ENCODE measurements at regions not wholly inside any gene's neighbourhood (a gene's known extent, or its start where the extent isn't known, plus 50 kb on each side); places are given as distances from the start of the nearest gene placed in this dataset.

DNA sequence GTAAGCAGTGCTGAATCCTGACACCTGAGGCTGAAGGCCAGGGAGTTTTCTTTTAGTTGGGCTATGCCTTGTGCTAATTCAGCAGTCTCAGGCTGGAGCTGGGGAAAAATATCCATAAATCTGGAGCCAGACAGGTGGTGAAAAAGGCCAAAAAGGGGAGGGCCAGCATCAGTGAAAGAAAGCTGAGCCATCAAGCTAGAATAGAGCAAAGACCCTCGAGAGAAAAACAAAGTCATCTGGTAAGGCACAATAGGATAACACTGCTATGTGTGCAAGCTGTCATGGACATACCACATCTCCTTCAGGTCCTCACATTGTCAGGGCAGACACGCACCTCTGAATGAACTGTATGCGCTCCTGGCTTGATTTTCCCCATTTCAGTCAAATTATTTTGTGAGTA, 687.9 kb downstream of the SQOR start:
- WGBS, 2 experiments (ENCODE audit: extremely low coverage in 1 of 2, insufficient coverage in 1 of 2, insufficient read length in 1 of 2, insufficient replicate concordance in 2 of 2, low coverage in 1 of 2, low lambda C conversion rate in 2 of 2, missing lambda C conversion rate in 1 of 2): 86% methylated on average over 3 of the region's 3 CpGs; no CpG with 5 or more reads in 1 of the 2 experiments
- FAIRE-seq (no peak), DNase-seq (ENCODE audit: low read depth in 1 of 2, low spot score in 2 of 2) (no peak)
- Histone ChIP-seq H3K56ac (replicated peaks; ENCODE audit: insufficient read length, low read depth, low read length) (no peak overlapping the region), H2BK12ac (ENCODE audit: low read depth, low read length) (no peak overlapping the region), H2AK5ac (ENCODE audit: low read depth, low read length) (no peak overlapping the region), H3K9ac (replicated peaks in 1 of 4; ENCODE audit: extremely low read depth in 1 of 4, low read depth in 3 of 4, low read length in 3 of 4) (no peak overlapping the region), H2BK20ac (ENCODE audit: low read length) (no peak overlapping the region), H3K9me3 (ENCODE audit: insufficient read depth in 2 of 2, low read depth in 1 of 2, low read length in 1 of 2) (no peaks in the 10 kb centered on the region), H3K18ac (ENCODE audit: extremely low read depth, low read length) (no peak overlapping the region), H3K4me1 (replicated peaks in 1 of 4; ENCODE audit: control insufficient read depth in 3 of 4, insufficient read depth in 4 of 4, low read length in 3 of 4) (peaks cover 0 to 3% (median 0%) of the 10 kb centered on the region in 4 experiments; a peak in 1 of 7 replicates), H4K5ac (ENCODE audit: insufficient read length, low read depth, low read length) (no peak overlapping the region), H3K36me3 (ENCODE audit: control insufficient read depth in 2 of 4, insufficient read depth in 4 of 4, low read length in 3 of 4) (no peaks in the 10 kb centered on the region), H2BK15ac (ENCODE audit: low read length) (no peak overlapping the region), H4K91ac (replicated peaks; ENCODE audit: insufficient read length, low read length) (no peak overlapping the region), H3K23me2 (ENCODE audit: low read depth, low read length) (no peaks in the 10 kb centered on the region), H3K27ac (ENCODE audit: low read depth, low read length) (no peak overlapping the region), H2BK5ac (ENCODE audit: low read depth, low read length) (no peak overlapping the region), H3K79me2 (ENCODE audit: control insufficient read depth in 1 of 2, insufficient read depth in 2 of 2, low read length in 2 of 2) (no peaks in the 10 kb centered on the region), H3K27me3 (replicated peaks in 1 of 4; ENCODE audit: control insufficient read depth in 3 of 4, extremely low read depth in 1 of 4, insufficient read depth in 3 of 4, low read length in 3 of 4) (no peaks in the 10 kb centered on the region), H4K20me1 (replicated peaks in 1 of 2; ENCODE audit: control insufficient read depth in 1 of 2, insufficient read depth in 2 of 2, low read length in 2 of 2) (no peaks in the 10 kb centered on the region), H3K4me3 (ENCODE audit: extremely low read depth in 1 of 4, insufficient read depth in 2 of 4, low read depth in 3 of 4, low read length in 4 of 4) (no peak overlapping the region), H3K4ac (replicated peaks; ENCODE audit: insufficient read length, low read depth, low read length) (no peak overlapping the region), H4K8ac (ENCODE audit: extremely low read depth, insufficient read depth, low read length) (no peak overlapping the region), H3K79me1 (ENCODE audit: low read depth, low read length) (no peaks in the 10 kb centered on the region), H3K23ac (ENCODE audit: insufficient read length) (no peak overlapping the region), H2BK120ac (replicated peaks; ENCODE audit: low read depth, low read length) (no peak overlapping the region), H3K14ac (ENCODE audit: insufficient read length) (no peak overlapping the region), H3K4me2 (ENCODE audit: insufficient read depth in 1 of 2, low read depth in 2 of 2, low read length in 2 of 2) (no peak overlapping the region), H2AFZ (ENCODE audit: low read length) (peak overlapping the region; percentile 56; the same call in 1 of the 2 replicates)
- TF ChIP-seq EGR1 (IDR thresholded peaks at IDR 0.05; ENCODE audit: borderline replicate concordance, low read depth, low read length) (no peak), SP1 (IDR thresholded peaks at IDR 0.05; ENCODE audit: low read depth, low read length) (no peak), YY1 (IDR thresholded peaks at IDR 0.05; ENCODE audit: low read depth, low read length) (no peak), POU5F1 (IDR thresholded peaks at IDR 0.05; ENCODE audit: low read depth, low read length) (no peak), SP4 (IDR thresholded peaks at IDR 0.05; ENCODE audit: low read length) (no peak), CTBP2 (IDR thresholded peaks at IDR 0.05; ENCODE audit: borderline replicate concordance, insufficient read depth, insufficient read length, low read length) (no peak), SRF (IDR thresholded peaks at IDR 0.05; ENCODE audit: low read depth, low read length) (no peak), EP300 (IDR thresholded peaks at IDR 0.05; ENCODE audit: borderline replicate concordance in 1 of 2, low read depth in 2 of 2, low read length in 2 of 2) (no peak), ASH2L (IDR thresholded peaks at IDR 0.05; ENCODE audit: low read length) (no peak), RXRA (IDR thresholded peaks at IDR 0.05; ENCODE audit: insufficient read depth, low read depth, low read length) (no peak), MAFK (IDR thresholded peaks at IDR 0.05; ENCODE audit: low read depth, low read length) (no peak), CHD1 (IDR thresholded peaks at IDR 0.05; ENCODE audit: low read depth, low read length) (no peak), SIRT6 (IDR thresholded peaks at IDR 0.05; ENCODE audit: low read length) (no peak)
- TF ChIP-seq, protein P1, sequence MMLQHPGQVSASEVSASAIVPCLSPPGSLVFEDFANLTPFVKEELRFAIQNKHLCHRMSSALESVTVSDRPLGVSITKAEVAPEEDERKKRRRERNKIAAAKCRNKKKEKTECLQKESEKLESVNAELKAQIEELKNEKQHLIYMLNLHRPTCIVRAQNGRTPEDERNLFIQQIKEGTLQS (IDR thresholded peaks at IDR 0.05; ENCODE audit: insufficient read depth, low read depth, low read length): no peak
- POLR2A ChIA-PET (ENCODE audit: partially characterized antibody): no interaction called here
- CTCF ChIA-PET (ENCODE audit: partially characterized antibody): interaction anchor here (0.6 kb wide), 1 partner anchor 55 kb away, joined by 3 read pairs; no protein-coding TSS in a partner anchor

All from H1 (cell line).